HepG2 (cell line): ENCODE measurements at regions not wholly inside any gene's neighbourhood (a gene's known extent, or its start where the extent isn't known, plus 50 kb on each side); places are given as distances from the start of the nearest gene placed in this dataset.

Experiments
- ATAC-seq: fragments of 200-7000 bp; cut with Tn5 transposase; 3 replicates; pipeline ENCODE4 v1.9.1; 2020; ENCODE audit warnings: mild to moderate bottlenecking, moderate library complexity
- BruUV-seq: library from RNA; stranded (reverse); fragments of 400-500 nt; replicated peaks from 2 replicates; lab custom pipeline; 2021; lab: Mats Ljungman, UMichigan
- CTCF ChIA-PET: fragments of 300-600 bp; formaldehyde crosslinking; extraction: SDS; loops from one replicate; lab custom pipeline; 2021; ENCODE audit warnings: low total read pairs, inconsistent platforms, low intra/inter-chr PET ratio; lab: Yijun Ruan, JAX
- POLR2A ChIA-PET: fragments of 350-600 bp; sonication (Branson Sonifier 250); formaldehyde crosslinking; loops from one replicate; lab custom pipeline; 2020; ENCODE audit warnings: antibody characterized with exemption, inconsistent platforms; lab: Yijun Ruan, JAX
- DNase-seq: peaks from one replicate; pipeline ENCODE4 v3.0.0-alpha.2; 2015; ENCODE audit warnings: low spot score
- FAIRE-seq: peaks from 3 replicates; lab custom pipeline; 2011; peaks lifted over from hg19 to GRCh38; lab: Jason Lieb, UNC
- H2AFZ ChIP-seq: one replicate; pipeline ENCODE4 v1.6.1; 2011; ENCODE audit warnings: low read length, inconsistent platforms
- H3K27ac ChIP-seq: fragments of 300-600 bp; 3 replicates; pipeline ENCODE4 v1.8.0; 2011; ENCODE audit warnings: mixed run types, mild to moderate bottlenecking, mixed read lengths, low read length, inconsistent platforms; ENCODE audit not compliant: insufficient read depth; ENCODE audit errors: extremely low read length
- H3K27me3 ChIP-seq, 2 experiments: fragments of 200-600 bp in 1 of 2; 2 replicates in 1 of 2; 3 replicates in 1 of 2; pipeline versions ENCODE4 v1.6.0 to v1.8.0; 2011; ENCODE audit warnings: low read length in 2 of 2, mild to moderate bottlenecking in 2 of 2, moderate library complexity in 2 of 2, inconsistent platforms in 1 of 2; ENCODE audit not compliant: insufficient read depth in 2 of 2, control insufficient read depth in 1 of 2
- H3K36me3 ChIP-seq, 2 experiments: fragments of 200-600 bp in 1 of 2; replicated peaks in 1 of 2; 2 replicates in 1 of 2; 3 replicates in 1 of 2; pipeline versions ENCODE4 v1.5.1 to v1.8.0; 2011; ENCODE audit warnings: low read length in 2 of 2, inconsistent platforms in 1 of 2; ENCODE audit not compliant: insufficient read depth in 2 of 2, control insufficient read depth in 1 of 2
- H3K4me1 ChIP-seq: 2 replicates; pipeline ENCODE4 v1.5.1; 2012; ENCODE audit warnings: low read length, inconsistent platforms; ENCODE audit not compliant: insufficient read depth
- H3K4me2 ChIP-seq: 2 replicates; pipeline ENCODE4 v1.6.0; 2011; ENCODE audit warnings: low read depth, low read length, inconsistent platforms
- H3K4me3 ChIP-seq, 3 experiments: fragments of 200-600 bp in 1 of 3; sonication (generic), shearing (Covaris generic) in 1 of 3; replicated peaks in 1 of 3; 2 replicates each; pipeline ENCODE4 v1.5.1; 2011 to 2016; ENCODE audit warnings: low read length in 3 of 3, inconsistent platforms in 2 of 3, low read depth in 2 of 3, mild to moderate bottlenecking in 2 of 3, control low read depth in 1 of 3, mixed read lengths in 1 of 3; ENCODE audit not compliant: insufficient read depth in 1 of 3
- H3K79me2 ChIP-seq: one replicate; pipeline ENCODE4 v1.6.1; 2011; ENCODE audit warnings: low read length, inconsistent platforms; ENCODE audit not compliant: insufficient read depth
- H3K9ac ChIP-seq: 2 replicates; pipeline ENCODE4 v1.6.0; 2011; ENCODE audit warnings: mild to moderate bottlenecking, low read depth, low read length, inconsistent platforms; ENCODE audit not compliant: insufficient read depth
- H3K9me3 ChIP-seq: 2 replicates; pipeline ENCODE4 v1.5.1; 2012; ENCODE audit warnings: mild to moderate bottlenecking, low read length
- H4K20me1 ChIP-seq: 2 replicates; pipeline ENCODE4 v1.6.0; 2011; ENCODE audit warnings: inconsistent platforms, mild to moderate bottlenecking, low read length, moderate library complexity; ENCODE audit not compliant: insufficient read depth
- HMG20B ChIP-seq: conservative IDR thresholded peaks from 2 replicates; pipeline ENCODE4 v1.6.1; 2016; ENCODE audit warnings: missing genetic modification reagents, missing compliant biosample characterization
- MYPOP ChIP-seq: sonication (generic); formaldehyde crosslinking; IDR thresholded peaks from 2 replicates; pipeline ENCODE4 v1.8.1; 2023; ENCODE audit warnings: mild to moderate bottlenecking, moderate library complexity, missing genetic modification reagents
- SNAPC5 ChIP-seq: sonication (generic); formaldehyde crosslinking; IDR thresholded peaks from 2 replicates; pipeline ENCODE4 v1.8.1; 2023; ENCODE audit warnings: mild to moderate bottlenecking, missing genetic modification reagents, borderline replicate concordance
- U2AF2 ChIP-seq: fragments of 200-400 bp; formaldehyde crosslinking; IDR thresholded peaks from 2 replicates; pipeline ENCODE4 v1.6.1; 2017; ENCODE audit warnings: low read depth, mild to moderate bottlenecking, low read length
- ZNF354B ChIP-seq: sonication (generic); formaldehyde crosslinking; IDR thresholded peaks from 2 replicates; pipeline ENCODE4 v1.8.0; 2022; ENCODE audit warnings: mild to moderate bottlenecking, missing genetic modification reagents
- ZNF570 ChIP-seq: sonication (generic); formaldehyde crosslinking; IDR thresholded peaks from 2 replicates; pipeline ENCODE4 v1.4.0; 2020; ENCODE audit warnings: mild to moderate bottlenecking, missing genetic modification reagents, borderline replicate concordance
- ZNF609 ChIP-seq: sonication (generic); formaldehyde crosslinking; IDR thresholded peaks from 2 replicates; pipeline ENCODE4 v1.4.0; 2020; ENCODE audit warnings: mild to moderate bottlenecking, missing genetic modification reagents, borderline replicate concordance
- WGBS: methylation state at CpG from one replicate; pipeline ENCODE4 v1.1.6; 2017; ENCODE audit warnings: low lambda C conversion rate; 5-methylcytosine and 5-hydroxymethylcytosine counted together
- in situ Hi-C: cut with HindIII; loops from 2 replicates; pipeline ENCODE4 v1.10.0; 2017; ENCODE audit warnings: low pct_unique_long_range_greater_than_20kb; ENCODE audit not compliant: extremely low pct_ligation_motif_present
- intact Hi-C: fragments of 100-400 bp; cut with micrococcal nuclease; formaldehyde crosslinking; loops from one replicate; pipeline ENCODE4 v1.10.0; 2022; ENCODE audit not compliant: unreplicated experiment

GRCh38 chr7:120021085-120021484 is 251.9 kb upstream of the KCND2 start:
- Histone ChIP-seq H3K4me3 (no peak overlapping the region), H2AFZ (no peak overlapping the region), H3K27me3 (no peaks in the 10 kb centered on the region), H3K79me2 (no peaks in the 10 kb centered on the region), H3K4me1 (no peaks in the 10 kb centered on the region), H4K20me1 (no peaks in the 10 kb centered on the region), H3K36me3 (no peaks in the 10 kb centered on the region), H3K9me3 (no peaks in the 10 kb centered on the region), H3K27ac (no peak overlapping the region), H3K4me2 (no peak overlapping the region), H3K9ac (no peak overlapping the region)
- BruUV-seq, result no TSS peak
- POLR2A ChIA-PET, result no interaction called here
- FAIRE-seq, result no peak
- intact Hi-C loops, result no loop called here
- no peak for DNase-seq
- in situ Hi-C loops, result no loop called here
- no peak for ATAC-seq
- 9% methylated on average over 1 of the region's 1 CpG for WGBS
- CTCF ChIA-PET, result no interaction called here
- TF ChIP-seq ZNF354B (CRISPR knock-in tag) (no peak), ZNF570 (CRISPR knock-in tag) (no peak), SNAPC5 (CRISPR knock-in tag) (no peak), HMG20B (CRISPR knock-in tag) (no peak), U2AF2 (no peak), MYPOP (no peak), ZNF609 (CRISPR knock-in tag) (no peak)
